Calu3 (cell line): ENCODE measurements at regions not wholly inside any gene's neighbourhood (a gene's known extent, or its start where the extent isn't known, plus 50 kb on each side); places are given as distances from the start of the nearest gene placed in this dataset.
"Not testable (repeated sequence)": the region's sequence is repeated elsewhere in the genome, so short reads cannot be mapped to it uniquely, and the experiment has no call there.

Experiments
- BruUV-seq: library from RNA; stranded (reverse); fragments of 400-500 nt; replicated peaks from 2 replicates; lab custom pipeline; 2021; lab: Mats Ljungman, UMichigan
- CTCF ChIA-PET: fragments of 300-600 bp; sonication (Branson Sonifier 250); formaldehyde crosslinking; loops from one replicate; lab custom pipeline; 2022; ENCODE audit warnings: antibody characterized with exemption; lab: Charles Lee
- DNase-seq: peaks from one replicate; pipeline ENCODE4 v3.0.0; 2022
- H3K27ac Mint-ChIP-seq: one replicate; pipeline ENCODE4 v1.8.0; 2022; ENCODE audit warnings: mixed read lengths; ENCODE audit not compliant: unreplicated experiment
- H3K27me3 Mint-ChIP-seq: one replicate; pipeline ENCODE4 v1.8.0; 2022; ENCODE audit warnings: mixed read lengths; ENCODE audit not compliant: unreplicated experiment
- H3K36me3 Mint-ChIP-seq: one replicate; pipeline ENCODE4 v1.8.0; 2022; ENCODE audit warnings: mild to moderate bottlenecking, moderate library complexity, mixed read lengths; ENCODE audit not compliant: insufficient read depth, unreplicated experiment
- H3K4me1 Mint-ChIP-seq: one replicate; pipeline ENCODE4 v1.8.0; 2022; ENCODE audit warnings: mild to moderate bottlenecking, low read depth, mixed read lengths; ENCODE audit not compliant: unreplicated experiment
- H3K4me3 Mint-ChIP-seq: one replicate; pipeline ENCODE4 v1.8.0; 2022; ENCODE audit warnings: mild to moderate bottlenecking, low read depth, moderate library complexity, mixed read lengths; ENCODE audit not compliant: unreplicated experiment
- H3K9me3 Mint-ChIP-seq: one replicate; pipeline ENCODE4 v1.8.0; 2022; ENCODE audit warnings: low read depth, mixed read lengths; ENCODE audit not compliant: unreplicated experiment
- intact Hi-C: fragments of 100-400 bp; cut with micrococcal nuclease; formaldehyde crosslinking; loops from one replicate; pipeline ENCODE4 v1.10.0; 2022; ENCODE audit not compliant: unreplicated experiment
- TF ChIP-seq, protein P1 (sequence below): fragments of 200-600 bp; IDR thresholded peaks from one replicate; pipeline ENCODE4 v1.8.0; 2022; ENCODE audit warnings: antibody characterized with exemption; ENCODE audit not compliant: unreplicated experiment

DNA sequence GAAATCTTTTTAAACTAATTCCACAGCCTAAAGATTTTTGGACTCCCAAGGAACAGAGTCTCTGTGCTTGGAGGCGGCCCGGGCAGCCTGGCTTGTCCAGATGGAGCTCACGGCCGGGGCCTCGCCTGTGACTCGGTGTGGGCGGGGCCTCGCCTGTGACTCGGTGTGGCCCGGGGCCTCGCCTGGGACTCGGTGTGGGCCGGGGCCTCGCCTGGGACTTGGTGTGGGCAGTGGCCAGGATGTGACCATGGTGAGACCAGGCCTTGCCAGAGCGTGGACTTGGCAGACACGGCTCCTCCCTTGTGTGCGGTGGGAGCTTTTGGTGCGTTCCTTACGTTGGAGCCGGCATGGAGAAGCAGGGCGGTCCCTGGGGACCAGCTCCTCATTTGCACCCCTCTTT is 92.3 kb downstream of the METRNL start:
- no peak for DNase-seq
- no TSS peak for BruUV-seq
- H3K9me3 Mint-ChIP-seq: no peaks in the 10 kb centered on the region
- H3K27ac Mint-ChIP-seq: no peak overlapping the region
- TF ChIP-seq, protein P1, sequence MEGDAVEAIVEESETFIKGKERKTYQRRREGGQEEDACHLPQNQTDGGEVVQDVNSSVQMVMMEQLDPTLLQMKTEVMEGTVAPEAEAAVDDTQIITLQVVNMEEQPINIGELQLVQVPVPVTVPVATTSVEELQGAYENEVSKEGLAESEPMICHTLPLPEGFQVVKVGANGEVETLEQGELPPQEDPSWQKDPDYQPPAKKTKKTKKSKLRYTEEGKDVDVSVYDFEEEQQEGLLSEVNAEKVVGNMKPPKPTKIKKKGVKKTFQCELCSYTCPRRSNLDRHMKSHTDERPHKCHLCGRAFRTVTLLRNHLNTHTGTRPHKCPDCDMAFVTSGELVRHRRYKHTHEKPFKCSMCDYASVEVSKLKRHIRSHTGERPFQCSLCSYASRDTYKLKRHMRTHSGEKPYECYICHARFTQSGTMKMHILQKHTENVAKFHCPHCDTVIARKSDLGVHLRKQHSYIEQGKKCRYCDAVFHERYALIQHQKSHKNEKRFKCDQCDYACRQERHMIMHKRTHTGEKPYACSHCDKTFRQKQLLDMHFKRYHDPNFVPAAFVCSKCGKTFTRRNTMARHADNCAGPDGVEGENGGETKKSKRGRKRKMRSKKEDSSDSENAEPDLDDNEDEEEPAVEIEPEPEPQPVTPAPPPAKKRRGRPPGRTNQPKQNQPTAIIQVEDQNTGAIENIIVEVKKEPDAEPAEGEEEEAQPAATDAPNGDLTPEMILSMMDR: no peak
- peaks cover 72% of the 10 kb centered on the region for H3K27me3 Mint-ChIP-seq
- H3K4me1 Mint-ChIP-seq: no peaks in the 10 kb centered on the region
- H3K36me3 Mint-ChIP-seq: peaks cover 3% of the 10 kb centered on the region
- CTCF ChIA-PET: interaction anchor here (0.6 kb wide), 1 partner anchor 120 kb away, joined by 3 read pairs; no protein-coding TSS in a partner anchor
- no peak overlapping the region for H3K4me3 Mint-ChIP-seq
- intact Hi-C loops: no loop called here

DNA sequence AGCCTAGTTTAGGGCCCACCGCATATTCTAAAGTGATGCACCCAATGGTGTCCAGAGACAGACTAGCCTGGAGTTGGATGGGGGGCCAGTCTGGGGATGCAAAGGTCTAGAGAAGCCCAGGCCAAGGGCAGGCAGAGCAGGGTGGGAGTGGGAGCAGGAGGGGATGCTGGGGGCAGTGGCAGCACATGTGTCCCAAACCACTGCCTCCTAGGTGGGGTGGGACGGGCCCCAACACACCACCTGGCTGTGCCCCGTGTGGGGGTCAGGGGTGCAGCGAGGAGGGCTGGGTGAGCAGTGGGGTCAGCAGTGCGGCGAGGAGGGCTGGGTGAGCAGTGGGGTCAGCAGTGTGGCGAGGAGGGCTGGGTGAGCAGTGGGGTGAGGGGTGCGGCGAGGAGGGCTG is 92.7 kb downstream of the METRNL start:
- H3K4me1 Mint-ChIP-seq, H3K27ac Mint-ChIP-seq, H3K4me3 Mint-ChIP-seq, H3K9me3 Mint-ChIP-seq, DNase-seq, CTCF ChIA-PET, BruUV-seq, H3K36me3 Mint-ChIP-seq, intact Hi-C loops: not testable (repeated sequence)
- H3K27me3 Mint-ChIP-seq: peaks cover 72% of the 10 kb centered on the region

- H3K9me3 Mint-ChIP-seq, H3K36me3 Mint-ChIP-seq, H3K27ac Mint-ChIP-seq, intact Hi-C loops, BruUV-seq, DNase-seq, H3K4me3 Mint-ChIP-seq, CTCF ChIA-PET, H3K4me1 Mint-ChIP-seq: not testable (repeated sequence)
- H3K27me3 Mint-ChIP-seq: peaks cover 72% of the 10 kb centered on the region
Observed at GRCh38 chr17:83172646-83173045, 93.2 kb downstream of the METRNL start.

- H3K4me3 Mint-ChIP-seq, H3K27ac Mint-ChIP-seq, BruUV-seq, H3K36me3 Mint-ChIP-seq, CTCF ChIA-PET, DNase-seq, H3K9me3 Mint-ChIP-seq, H3K4me1 Mint-ChIP-seq, intact Hi-C loops: not testable (repeated sequence)
- peaks cover 72% of the 10 kb centered on the region for H3K27me3 Mint-ChIP-seq
Observed at GRCh38 chr17:83173180-83173913, 93.9 kb downstream of the METRNL start.

GRCh38 chr17:83173914-83174361 is 94.5 kb downstream of the METRNL start:
- no TSS peak for BruUV-seq
- intact Hi-C loops: no loop called here
- Mint-ChIP-seq H3K4me1 (no peaks in the 10 kb centered on the region), H3K36me3 (peaks cover 3% of the 10 kb centered on the region), H3K4me3 (no peak overlapping the region), H3K27ac (no peak overlapping the region), H3K27me3 (peaks cover 72% of the 10 kb centered on the region), H3K9me3 (no peaks in the 10 kb centered on the region)
- CTCF ChIA-PET: no interaction called here
- no peak for DNase-seq
- TF ChIP-seq, protein P1: no peak
